ENCODE measurements at regions not wholly inside any gene's neighbourhood (a gene's known extent, or its start where the extent isn't known, plus 50 kb on each side); places are given as distances from the start of the nearest gene placed in this dataset.

GRCh38 chr5:165139721-165140120 is 1634.3 kb downstream of the MAT2B start:
- TF ChIP-seq REST (IDR thresholded peaks at IDR 0.05; ENCODE audit: borderline replicate concordance) (no peak), EP300 (conservative IDR thresholded peaks at IDR 0.05; ENCODE audit: poor library complexity, severe bottlenecking) (no peak), EZH2 (IDR thresholded peaks at IDR 0.05; ENCODE audit: borderline replicate concordance, insufficient read depth, low read length, poor library complexity, severe bottlenecking) (no peak), MXI1 (conservative IDR thresholded peaks at IDR 0.05; ENCODE audit: poor library complexity, severe bottlenecking) (no peak), TAF1 (IDR thresholded peaks at IDR 0.05; ENCODE audit: low read depth) (no peak), RAD21 (conservative IDR thresholded peaks at IDR 0.05) (no peak), CTCF (IDR thresholded peaks at IDR 0.05; ENCODE audit: poor library complexity, severe bottlenecking) (no peak), SMC3 (conservative IDR thresholded peaks at IDR 0.05; ENCODE audit: poor library complexity) (no peak), POLR2AphosphoS5 (IDR thresholded peaks at IDR 0.05) (no peak)
- no peaks in the 10 kb centered on the region for H4K20me1 ChIP-seq (ENCODE audit: insufficient read depth)
- H3K9me2 ChIP-seq (ENCODE audit: insufficient read depth, low read length) = no peaks in the 10 kb centered on the region
- no peak overlapping the region for H3K27ac ChIP-seq (ENCODE audit: low read length)
- no peak overlapping the region for H3K9ac ChIP-seq (ENCODE audit: low read length)
- H3K79me2 ChIP-seq (replicated peaks; ENCODE audit: insufficient read depth, low read length) = no peaks in the 10 kb centered on the region
- H3K36me3 ChIP-seq (ENCODE audit: insufficient read depth, low read length) = no peaks in the 10 kb centered on the region
- no peaks in the 10 kb centered on the region for H3K9me3 ChIP-seq (ENCODE audit: low read length)
- no peaks in the 10 kb centered on the region for H3F3A ChIP-seq (ENCODE audit: insufficient read depth, low read length, poor library complexity, severe bottlenecking)
- no peak overlapping the region for H3K4me3 ChIP-seq (ENCODE audit: low read length)
- no peak overlapping the region for H3K4me2 ChIP-seq (ENCODE audit: low read length)
- no peak overlapping the region for H2AFZ ChIP-seq (ENCODE audit: low read depth, low read length)
- H3K27me3 ChIP-seq (ENCODE audit: insufficient read depth, low read depth, low read length) = no peaks in the 10 kb centered on the region

GRCh38 chr5:165143741-165144140 is 1638.3 kb downstream of the MAT2B start:
- Histone ChIP-seq H2AFZ (ENCODE audit: low read depth, low read length) (no peak overlapping the region), H3F3A (ENCODE audit: insufficient read depth, low read length, poor library complexity, severe bottlenecking) (no peaks in the 10 kb centered on the region)

More at GRCh38 chr5:165143741-165144140, 1638.3 kb downstream of the MAT2B start:
- H3K79me2 ChIP-seq (replicated peaks; ENCODE audit: insufficient read depth, low read length) = no peaks in the 10 kb centered on the region
- no peak overlapping the region for H3K9ac ChIP-seq (ENCODE audit: low read length)
- H4K20me1 ChIP-seq (ENCODE audit: insufficient read depth) = no peaks in the 10 kb centered on the region
- TF ChIP-seq POLR2AphosphoS5 (IDR thresholded peaks at IDR 0.05) (no peak), EP300 (conservative IDR thresholded peaks at IDR 0.05; ENCODE audit: poor library complexity, severe bottlenecking) (no peak), RAD21 (conservative IDR thresholded peaks at IDR 0.05) (no peak), CTCF (IDR thresholded peaks at IDR 0.05; ENCODE audit: poor library complexity, severe bottlenecking) (no peak), REST (IDR thresholded peaks at IDR 0.05; ENCODE audit: borderline replicate concordance) (no peak), TAF1 (IDR thresholded peaks at IDR 0.05; ENCODE audit: low read depth) (no peak), MXI1 (conservative IDR thresholded peaks at IDR 0.05; ENCODE audit: poor library complexity, severe bottlenecking) (no peak), SMC3 (conservative IDR thresholded peaks at IDR 0.05; ENCODE audit: poor library complexity) (no peak), EZH2 (IDR thresholded peaks at IDR 0.05; ENCODE audit: borderline replicate concordance, insufficient read depth, low read length, poor library complexity, severe bottlenecking) (no peak)
- no peak overlapping the region for H3K4me3 ChIP-seq (ENCODE audit: low read length)
- no peaks in the 10 kb centered on the region for H3K36me3 ChIP-seq (ENCODE audit: insufficient read depth, low read length)
- H3K9me3 ChIP-seq (ENCODE audit: low read length) = no peaks in the 10 kb centered on the region
- no peak overlapping the region for H3K4me2 ChIP-seq (ENCODE audit: low read length)
- H3K27me3 ChIP-seq (ENCODE audit: insufficient read depth, low read depth, low read length) = no peaks in the 10 kb centered on the region
- H3K27ac ChIP-seq (ENCODE audit: low read length) = no peak overlapping the region
- H3K9me2 ChIP-seq (ENCODE audit: insufficient read depth, low read length) = no peaks in the 10 kb centered on the region
